NCI-H524 treated with DMSO at 0.1 percent for 48 hours (cell line): ENCODE measurements at regions not wholly inside any gene's neighbourhood (a gene's known extent, or its start where the extent isn't known, plus 50 kb on each side); places are given as distances from the start of the nearest gene placed in this dataset.
"Not testable (repeated sequence)": the region's sequence is repeated elsewhere in the genome, so short reads cannot be mapped to it uniquely, and the experiment has no call there.

Source experiments
- DNase-seq: peaks from one replicate; lab custom pipeline; 2025; lab: John Stamatoyannopoulos, UW

DNA sequence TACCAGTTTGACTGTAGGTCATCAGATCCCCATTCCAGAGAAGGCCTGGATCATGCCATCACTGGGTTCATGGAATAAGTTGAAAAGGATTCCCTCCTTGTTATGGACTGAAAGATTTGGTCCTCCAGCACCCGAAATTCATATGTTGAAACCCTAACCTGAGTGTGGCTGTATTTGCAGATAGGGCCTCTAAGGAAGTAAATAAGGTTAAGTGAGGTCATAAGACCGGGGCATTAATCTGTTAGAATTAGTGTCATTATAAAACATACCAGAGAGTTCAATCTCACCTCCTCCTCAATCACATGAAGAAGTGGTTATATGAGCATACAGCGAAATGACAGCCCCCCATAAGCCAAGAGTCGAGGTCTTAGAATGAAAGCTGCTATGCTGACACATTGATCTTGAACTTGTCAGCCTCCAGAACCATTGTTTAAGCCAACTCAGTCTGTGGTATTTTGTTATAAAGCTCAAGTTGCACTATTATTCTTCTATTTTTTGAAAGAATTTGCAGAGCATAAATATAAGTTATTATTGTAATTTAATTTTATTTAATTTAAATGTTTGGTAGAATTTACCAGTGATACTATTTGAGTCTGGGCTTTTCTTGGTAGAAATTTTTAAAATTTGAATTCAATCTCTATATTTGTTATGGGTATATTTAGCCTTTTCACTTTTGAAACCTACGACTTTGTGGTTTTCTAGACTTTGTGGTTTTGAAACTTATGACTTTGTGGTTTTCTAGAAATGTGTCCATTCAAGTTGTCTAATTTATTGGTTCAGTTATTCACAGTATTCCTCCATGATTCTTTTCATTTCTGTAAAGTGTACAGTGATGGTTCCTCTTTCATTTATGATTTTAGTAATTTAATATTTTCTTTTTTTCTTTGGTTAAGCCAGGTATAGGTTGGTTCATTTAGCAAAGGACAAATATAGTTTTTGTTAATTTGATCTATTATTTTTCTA is 1206.7 kb upstream of the CDH2 start:
- no peak for DNase-seq

DNA sequence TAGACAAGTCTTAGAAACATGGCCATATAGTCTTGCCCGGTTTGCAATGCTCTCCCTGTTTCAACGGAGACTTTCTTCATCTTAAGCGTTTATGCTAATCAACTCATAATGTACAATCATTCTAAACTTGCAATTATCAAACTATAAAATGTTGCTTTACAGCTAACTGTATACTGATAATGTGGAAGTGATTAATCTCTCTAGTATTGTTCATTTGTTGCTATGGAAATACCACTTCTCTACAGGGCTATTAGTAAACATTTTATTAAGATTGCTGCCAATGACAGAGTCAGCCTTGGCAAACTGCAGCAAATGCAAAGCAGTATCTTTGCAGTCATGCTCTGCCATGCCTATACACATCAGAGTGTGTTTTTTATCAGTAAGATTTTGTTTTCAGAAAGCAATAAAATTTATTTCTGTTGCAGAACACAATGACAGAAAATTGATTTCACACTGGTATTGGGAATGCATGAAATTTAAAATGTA is 1201.8 kb upstream of the CDH2 start:
- DNase-seq, result no peak

DNA sequence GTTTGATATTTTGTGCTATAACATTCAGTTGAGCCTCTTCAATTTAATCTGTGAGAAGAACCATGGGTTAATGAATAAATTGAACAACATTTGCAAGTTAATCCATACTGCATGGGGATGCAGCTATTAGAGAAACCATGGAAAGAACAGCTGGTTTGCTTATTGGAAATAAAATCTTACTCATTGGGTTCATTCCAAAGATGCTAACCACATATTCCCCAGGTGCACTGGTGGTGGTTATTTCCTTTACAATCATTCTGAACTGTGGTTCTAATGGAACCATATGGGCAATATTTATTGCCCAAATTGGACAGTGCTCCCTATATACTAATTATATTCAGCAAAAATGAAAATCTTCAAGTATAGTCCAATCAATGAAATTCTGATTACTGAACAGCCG is 1200.4 kb upstream of the CDH2 start:
- no peak for DNase-seq

DNA sequence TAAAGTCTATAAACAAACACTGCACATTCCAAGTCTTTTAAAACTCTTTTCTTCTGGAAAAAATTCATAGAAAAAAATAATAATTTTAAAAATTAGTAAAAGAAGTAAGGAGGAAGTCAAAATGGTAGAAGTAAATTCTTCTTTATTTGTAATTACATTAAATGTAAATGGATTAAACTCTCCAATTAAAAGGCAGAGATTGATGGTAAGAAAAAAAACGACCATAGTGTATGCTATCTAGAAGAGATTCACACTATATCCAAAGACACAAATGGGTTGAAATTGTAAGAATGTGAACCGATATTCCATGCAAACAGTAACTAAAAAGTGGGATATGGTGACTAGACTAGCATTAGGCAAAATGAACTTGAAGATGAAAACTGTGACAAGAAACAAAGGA is 1196.1 kb upstream of the CDH2 start:
- DNase-seq, result no peak

DNA sequence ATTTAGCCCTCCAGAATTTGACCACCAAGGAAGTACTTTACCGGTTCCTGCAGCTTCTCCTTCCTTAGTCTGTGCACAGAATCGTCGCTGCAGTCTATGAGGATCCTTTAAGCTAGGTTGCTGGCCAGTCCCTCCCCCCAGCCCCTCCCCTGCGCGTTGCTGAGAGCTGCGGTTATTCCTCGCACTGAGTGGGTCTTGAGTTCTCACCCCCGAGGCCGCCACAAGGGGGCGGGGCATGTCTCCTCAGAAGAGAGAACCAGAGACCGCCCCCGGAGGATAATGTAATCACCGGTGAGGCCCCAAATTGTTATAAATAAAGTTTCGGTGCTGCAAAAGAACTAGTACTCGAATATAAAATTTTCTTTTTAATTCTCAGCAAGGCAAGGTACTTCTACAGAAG is 1184.9 kb upstream of the CDH2 start:
- DNase-seq, result no peak

DNA sequence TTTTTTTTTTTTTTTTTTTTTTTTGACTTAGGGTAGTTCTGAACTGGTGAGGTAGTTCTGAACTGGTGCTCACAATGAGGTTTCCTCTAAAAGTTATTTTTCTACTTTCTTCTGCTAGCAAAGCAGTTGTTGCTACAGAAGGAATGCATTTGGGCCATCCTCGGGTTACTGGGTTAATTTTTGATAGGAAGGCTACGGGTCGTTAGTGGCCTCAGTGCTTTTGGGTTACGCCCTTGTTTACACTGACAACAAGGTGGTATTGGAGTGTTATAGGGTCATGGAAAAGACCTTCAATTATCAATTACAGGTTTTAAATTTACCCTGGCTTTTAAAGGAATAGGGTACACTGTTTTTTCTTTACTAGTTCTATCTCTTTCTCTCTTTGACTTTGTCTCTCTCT is 1183.7 kb upstream of the CDH2 start:
- not testable (repeated sequence) for DNase-seq

DNA sequence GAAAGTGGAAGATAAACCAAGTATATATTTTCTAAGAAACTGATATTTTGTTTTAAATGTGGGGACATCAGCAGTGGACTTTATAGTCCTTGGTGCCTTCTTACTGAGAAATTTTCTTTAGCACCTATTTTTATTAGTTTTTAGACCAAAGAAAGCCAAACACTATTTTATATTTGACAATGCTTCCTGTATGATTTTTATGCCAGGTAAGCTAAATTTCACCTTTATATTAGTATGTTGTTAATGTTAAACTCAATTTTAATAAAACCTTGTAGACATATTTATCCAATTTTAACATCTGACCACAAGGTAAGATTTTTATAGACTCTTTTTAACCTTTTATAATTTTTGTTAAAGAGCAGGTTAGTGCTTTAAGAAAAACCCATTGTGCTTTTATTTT is 1182.3 kb upstream of the CDH2 start:
- not testable (repeated sequence) for DNase-seq

DNA sequence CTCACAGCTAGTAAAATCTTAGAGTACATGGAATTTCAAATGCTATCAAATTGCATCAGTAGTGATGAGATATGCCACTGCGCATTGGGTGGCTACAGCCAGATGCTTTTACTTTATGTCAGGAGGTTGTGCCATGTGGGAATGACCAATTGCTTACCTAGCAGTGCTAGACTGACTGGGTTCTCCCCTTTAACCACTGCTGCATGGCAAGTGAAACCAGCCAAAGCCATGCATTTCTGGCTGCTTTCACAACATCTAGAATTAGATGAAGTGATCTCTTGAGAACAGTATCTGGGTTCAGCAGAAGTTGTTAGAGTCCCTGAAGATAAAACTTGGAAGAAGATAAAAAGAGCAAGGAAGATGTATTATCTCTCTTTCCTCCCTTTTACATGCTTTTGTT is 1174.2 kb upstream of the CDH2 start:
- DNase-seq, result no peak

DNA sequence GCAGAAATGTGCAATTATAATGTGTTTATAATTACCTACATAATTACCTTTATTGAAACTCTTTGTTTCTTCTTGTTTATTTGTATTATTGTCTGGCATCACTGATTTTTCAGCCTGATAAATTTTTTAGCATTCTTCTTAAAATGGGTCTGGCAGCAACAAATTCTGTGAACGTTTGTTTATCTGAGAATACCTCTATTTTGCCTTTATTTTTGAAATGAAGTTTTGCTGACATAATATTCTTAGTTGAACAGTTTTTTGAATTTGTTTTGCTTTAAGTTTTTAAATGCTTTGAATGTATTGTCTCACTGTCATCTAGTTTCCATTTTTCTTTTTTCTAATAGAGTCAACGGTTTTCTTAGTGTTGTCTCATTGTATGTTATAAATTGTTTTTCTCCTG is 1152.0 kb upstream of the CDH2 start:
- DNase-seq, result no peak

DNA sequence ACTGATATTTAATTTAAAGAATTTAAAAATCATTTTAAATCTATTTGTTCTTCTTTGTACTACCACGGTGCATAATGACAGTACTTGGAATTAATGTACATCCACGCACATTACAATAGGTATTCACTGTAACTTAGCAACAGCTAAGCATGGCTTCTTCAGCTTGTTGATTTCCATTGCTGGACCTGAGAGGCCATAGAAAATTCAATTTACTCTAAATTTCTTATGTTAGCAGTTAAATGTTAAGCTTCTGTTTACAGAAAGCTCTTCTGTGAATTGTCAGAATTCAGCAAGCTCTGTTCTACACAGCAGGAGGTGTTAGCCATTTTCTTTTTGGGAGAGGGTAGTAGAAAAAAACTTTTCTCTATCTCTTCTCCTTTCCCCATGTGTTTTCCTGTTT is 1149.3 kb upstream of the CDH2 start:
- DNase-seq, result no peak

DNA sequence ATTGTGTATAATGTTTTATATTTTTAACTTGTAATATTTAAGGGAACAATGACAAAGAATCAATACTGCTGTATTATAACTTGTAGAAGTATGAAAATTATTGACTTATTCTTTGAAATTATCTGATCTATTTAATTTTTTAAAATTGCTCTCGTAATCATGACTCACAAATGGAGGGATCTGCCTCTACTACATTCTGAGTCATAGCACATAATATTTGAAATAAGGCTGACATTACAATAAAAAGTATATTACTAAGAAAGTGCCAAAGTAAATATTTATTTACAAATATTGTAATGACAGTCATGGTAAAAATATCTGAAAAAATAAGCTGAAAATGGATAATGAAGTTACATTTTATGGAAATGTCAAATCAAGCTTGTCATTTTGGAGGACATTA is 1144.6 kb upstream of the CDH2 start:
- no peak for DNase-seq

DNA sequence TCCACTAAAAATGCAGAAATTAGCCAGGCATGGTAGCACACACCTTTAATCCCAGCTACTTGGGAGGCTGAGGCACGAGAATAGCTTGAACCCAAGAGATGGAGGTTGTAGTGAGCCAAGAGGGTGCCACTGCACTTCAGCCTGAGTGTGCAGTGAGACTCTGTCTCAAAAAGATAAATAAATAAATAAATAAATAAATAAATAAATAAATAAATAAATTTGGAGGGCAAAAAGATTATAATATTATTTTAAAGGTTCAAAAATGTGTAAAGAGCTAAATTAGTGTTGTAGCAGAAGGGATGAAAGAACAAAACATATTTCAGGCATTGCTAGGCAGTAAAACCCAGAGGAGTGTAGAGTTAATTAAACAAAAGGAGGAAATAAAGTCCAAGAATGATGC is 1136.4 kb upstream of the CDH2 start:
- no peak for DNase-seq

DNA sequence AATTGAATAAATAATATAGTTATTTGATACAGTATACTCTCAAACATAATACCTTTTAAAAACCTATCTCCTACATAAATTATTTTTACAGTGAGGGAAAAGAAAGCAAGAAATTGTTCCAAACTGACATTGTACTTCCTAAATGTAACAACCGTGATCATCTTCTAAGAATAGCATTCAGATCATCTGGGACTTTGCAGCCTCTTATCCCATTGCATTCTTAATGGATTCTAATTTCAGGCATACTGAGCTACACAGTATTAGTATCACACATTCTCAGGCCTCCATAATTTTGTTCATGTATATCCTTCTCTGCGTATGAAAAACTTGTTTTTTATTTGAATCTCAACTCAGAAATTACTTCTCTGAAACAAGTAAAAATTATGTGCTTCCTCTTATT is 1134.7 kb upstream of the CDH2 start:
- no peak for DNase-seq

DNA sequence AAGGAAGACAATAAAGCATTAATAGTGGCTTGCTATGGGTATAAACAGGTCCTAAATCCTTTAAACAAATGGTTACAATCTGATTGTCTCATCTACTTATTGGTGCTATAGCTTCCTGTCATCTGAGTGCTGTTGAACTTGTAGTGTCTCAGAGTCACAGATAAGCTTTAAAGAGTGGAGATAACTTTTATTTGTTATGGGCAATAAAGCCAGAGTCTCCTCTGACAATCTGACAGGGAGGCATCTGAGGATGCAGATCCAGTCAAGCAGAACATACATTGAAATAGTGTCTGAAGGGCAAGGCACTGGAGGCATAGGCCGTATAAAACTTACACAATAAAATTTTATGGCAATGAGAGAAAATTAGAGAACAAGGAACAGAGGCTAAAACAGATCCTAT is 1132.4 kb upstream of the CDH2 start:
- DNase-seq, result no peak

DNA sequence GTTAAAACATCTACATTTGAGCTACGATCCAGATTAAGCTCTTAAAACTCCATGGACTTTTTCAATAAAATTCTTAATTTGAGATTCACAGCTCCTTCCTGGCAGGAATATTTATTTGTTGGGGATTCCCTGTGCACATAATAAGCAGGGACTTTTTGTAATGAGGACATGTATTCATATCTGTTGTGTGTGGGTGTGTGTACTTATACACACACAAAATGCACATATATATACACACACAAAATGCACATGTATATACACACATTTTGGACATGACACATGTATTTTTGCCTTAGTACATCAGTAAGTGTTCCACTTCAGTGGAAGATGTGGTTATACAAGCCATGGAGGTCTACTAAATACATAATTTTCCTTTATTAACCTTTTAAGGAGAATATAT is 1131.1 kb upstream of the CDH2 start:
- no peak for DNase-seq

DNA sequence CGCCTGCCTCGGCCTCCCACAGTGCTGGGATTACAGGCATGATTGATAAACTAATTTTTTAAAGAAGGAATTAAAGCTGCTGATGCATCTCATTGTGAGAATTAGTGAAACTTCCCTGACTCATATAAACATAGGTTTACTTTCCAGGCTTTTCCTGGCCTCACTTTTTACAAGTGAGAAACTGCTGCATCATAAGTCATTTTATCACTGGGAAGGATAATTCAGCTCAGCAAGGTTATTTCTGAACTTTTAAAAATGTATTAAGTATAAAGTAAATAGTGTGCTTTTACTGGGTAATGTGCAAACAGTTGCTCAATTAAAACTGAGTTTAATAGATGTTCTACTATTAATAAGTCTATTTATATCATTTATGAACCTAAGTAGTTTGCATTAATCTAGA is 1130.3 kb upstream of the CDH2 start:
- DNase-seq, result no peak

DNA sequence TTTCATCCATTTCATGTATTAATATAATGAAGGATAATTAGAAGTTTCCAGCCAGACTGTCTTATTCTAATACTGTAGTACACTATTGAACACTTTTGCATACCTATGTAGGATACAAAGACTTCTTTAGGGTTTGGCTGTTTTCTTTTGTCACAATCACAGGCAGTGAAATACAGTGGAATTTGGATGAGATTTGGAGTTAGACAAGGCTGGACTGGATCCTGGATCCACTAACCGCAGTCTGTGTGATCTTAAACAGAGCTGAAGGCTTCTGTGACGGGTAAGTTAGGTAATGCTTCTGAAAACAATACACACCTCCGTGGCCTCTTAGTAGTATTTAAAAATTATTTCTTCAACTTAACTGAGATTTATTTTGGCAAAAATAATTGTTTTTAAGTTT is 1128.6 kb upstream of the CDH2 start:
- no peak for DNase-seq

DNA sequence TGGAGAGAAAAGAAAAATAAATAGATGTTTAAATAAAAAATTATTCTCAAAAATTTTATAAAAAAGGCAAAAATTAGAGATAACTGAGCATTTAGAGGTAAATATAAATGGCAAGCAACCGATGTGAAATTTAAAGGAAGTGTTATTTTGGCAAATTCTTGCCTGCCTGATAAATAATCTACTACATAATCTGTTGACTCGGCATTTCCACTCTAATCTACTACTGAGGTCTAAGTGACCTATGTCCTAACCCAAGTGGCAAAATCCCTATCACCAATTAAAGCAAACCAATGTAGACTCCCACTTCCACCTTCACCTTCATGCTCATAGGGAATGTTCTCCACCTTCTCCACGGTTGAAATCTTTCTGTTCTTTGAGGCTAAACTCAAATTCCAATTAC is 1124.1 kb upstream of the CDH2 start:
- no peak for DNase-seq

DNA sequence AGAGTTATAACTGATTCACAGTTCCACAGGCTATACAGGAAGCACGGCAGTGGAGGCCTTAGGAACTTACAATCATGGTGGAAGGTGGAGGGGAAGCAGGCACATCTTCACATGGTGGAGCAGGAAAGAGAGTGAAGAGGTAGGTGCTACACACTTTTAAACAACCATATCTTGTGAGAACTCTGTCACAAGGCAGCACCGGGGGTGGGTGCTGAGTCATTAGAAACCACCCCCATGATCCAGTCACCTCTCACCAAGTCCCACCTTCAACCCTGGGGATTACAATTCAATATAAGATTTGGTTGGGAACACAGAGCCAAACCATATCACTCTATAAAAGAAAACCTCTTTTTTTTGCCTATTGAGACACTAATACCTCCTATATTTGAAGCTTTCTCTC is 1108.5 kb upstream of the CDH2 start:
- no peak for DNase-seq

DNA sequence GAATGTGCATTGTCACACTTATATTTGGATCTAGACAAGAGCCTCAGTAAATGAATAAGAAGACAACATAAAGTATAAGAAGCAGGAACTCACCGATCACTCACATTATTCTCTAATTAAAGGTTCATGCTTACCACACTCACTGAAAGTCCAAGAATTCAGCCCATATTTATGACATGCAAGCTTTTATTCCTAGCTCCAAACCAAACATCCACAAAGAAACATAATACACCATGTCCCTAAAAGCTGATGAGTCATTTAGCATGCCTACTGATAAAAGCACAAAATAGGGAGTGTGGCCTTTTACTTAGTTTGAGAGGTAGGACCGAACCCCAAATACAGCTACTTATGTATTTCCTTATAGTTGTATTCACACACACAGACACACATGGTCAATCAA is 1094.6 kb upstream of the CDH2 start:
- DNase-seq, result no peak

DNA sequence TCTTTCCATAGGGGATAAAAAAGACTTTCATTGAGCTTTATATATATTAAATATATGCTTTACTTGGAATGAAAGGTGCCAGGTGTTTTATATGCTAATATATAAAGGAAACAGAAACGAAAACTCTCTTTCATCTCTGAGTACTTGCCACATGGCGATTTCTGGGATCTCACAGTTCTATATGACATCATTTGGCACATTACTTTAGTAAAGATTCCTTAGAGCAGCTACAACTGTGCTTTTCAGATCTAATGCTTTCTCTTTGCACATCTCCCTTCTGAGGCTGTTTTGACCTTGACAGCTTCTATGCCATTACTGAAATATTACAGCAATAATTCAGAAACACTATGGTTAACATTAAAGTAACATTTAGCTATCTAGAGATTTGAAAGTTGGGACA is 1082.9 kb upstream of the CDH2 start:
- DNase-seq, result no peak

DNA sequence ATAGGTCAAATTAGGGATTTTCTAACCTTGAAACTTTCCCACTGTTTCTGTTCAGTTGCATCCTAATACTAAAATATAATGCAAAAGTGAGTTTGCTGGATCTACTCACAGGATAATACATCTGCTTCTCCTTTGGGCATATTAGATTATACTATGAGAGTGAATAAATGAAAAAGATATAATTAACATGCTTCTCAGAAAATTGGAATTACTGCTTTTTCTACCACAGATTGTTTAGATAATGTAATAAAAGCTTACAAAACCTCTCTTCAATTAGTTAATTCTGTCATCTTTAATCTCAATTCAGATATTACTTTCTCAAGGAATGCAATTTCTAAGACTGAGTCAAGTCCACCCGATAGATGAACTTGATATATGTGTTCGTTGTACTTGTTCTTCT is 1077.2 kb upstream of the CDH2 start:
- DNase-seq, result no peak

DNA sequence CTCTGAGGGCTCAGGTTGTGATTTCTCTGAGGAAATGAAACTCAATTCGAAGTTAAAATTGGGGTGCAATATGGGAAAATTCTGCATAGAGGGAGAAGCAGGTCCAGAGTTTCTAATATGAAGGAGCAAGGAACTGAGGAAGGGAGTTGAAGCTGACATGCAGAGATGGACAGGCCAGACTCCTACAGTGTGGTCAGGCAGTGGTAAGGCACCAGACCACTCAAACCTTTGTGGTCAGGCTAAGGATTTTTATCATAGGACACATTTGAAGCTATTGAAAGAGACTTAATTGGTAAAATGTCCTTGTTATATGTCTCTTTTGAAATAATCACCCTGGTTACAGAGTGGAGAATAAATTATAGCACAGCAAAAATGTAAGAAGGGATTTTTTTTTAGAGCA is 1074.8 kb upstream of the CDH2 start:
- no peak for DNase-seq

DNA sequence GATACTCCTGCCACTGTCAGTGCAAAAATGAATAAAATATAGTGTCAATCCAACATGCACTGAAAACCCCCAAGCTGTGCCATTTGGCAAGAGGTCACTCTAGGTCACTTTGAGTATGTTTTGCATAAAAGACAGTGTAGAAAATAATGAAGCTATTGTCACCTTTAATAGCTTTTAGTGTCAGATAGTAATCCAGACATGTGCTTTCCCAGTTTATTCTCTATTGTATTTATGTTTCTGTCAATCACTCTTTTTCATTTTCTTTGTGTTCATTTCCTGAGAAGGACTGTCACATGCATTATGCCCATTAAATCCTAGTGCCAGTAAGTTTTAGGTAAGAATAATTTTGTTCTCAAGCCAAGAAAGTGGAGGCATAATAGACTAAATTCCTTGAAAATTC is 1073.9 kb upstream of the CDH2 start:
- DNase-seq, result no peak
